ENCODE measurements at regions not wholly inside any gene's neighbourhood (a gene's known extent, or its start where the extent isn't known, plus 50 kb on each side); places are given as distances from the start of the nearest gene placed in this dataset.

DNA sequence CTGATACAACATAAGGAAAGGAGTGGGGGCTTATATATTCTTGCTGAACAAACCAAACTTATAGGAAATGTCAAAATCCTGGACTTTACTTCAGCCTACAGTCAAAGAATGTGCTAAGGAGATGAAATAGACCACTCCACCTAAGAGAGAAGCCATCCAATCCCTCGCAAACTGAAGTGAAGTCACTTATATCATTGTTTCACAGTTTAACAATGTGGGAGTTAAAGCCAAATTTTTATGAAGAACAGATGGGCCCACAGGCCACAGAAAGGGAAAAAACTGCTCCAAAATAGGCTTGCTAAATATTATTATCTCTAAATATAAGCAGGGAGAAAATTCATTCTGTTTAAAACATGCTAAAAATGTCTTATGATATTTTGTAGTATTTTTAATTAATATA lies 233.3 kb downstream of the GAS1 start:
- Histone ChIP-seq H3K9me3 (no peaks in the 10 kb centered on the region), H3K4me3 (no peak overlapping the region), H3K4me1 (ENCODE audit: low read depth) (no peaks in the 10 kb centered on the region), H3K36me3 (ENCODE audit: low read depth) (no peaks in the 10 kb centered on the region)
- intact Hi-C loops (cut with DNase I, micrococcal nuclease): no loop called here
- no peak for ATAC-seq
- DNase-seq: no peak
- TF ChIP-seq, protein P1, sequence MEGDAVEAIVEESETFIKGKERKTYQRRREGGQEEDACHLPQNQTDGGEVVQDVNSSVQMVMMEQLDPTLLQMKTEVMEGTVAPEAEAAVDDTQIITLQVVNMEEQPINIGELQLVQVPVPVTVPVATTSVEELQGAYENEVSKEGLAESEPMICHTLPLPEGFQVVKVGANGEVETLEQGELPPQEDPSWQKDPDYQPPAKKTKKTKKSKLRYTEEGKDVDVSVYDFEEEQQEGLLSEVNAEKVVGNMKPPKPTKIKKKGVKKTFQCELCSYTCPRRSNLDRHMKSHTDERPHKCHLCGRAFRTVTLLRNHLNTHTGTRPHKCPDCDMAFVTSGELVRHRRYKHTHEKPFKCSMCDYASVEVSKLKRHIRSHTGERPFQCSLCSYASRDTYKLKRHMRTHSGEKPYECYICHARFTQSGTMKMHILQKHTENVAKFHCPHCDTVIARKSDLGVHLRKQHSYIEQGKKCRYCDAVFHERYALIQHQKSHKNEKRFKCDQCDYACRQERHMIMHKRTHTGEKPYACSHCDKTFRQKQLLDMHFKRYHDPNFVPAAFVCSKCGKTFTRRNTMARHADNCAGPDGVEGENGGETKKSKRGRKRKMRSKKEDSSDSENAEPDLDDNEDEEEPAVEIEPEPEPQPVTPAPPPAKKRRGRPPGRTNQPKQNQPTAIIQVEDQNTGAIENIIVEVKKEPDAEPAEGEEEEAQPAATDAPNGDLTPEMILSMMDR (IDR thresholded peaks at IDR 0.05): no peak

DNA sequence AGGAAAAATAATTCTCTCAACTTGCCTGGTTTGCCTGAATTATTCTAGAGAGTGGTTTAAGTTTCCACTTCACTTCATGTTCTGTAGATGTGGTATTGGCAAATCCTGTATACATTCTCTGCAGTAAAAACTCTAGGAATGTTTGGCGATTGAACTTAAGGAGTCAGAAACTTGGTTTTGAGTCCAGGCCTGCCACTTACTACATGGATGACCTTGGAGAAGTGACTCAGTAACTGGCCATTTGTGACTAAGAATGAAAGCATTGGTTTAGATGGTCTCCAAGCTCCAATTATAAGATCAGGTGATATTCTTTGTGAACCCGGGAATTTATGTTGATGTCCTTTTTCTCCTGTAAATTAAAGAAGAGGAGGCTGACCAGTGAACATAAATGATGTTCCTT lies 233.8 kb downstream of the GAS1 start:
- no peak overlapping the region for H3K4me3 ChIP-seq
- H3K4me1 ChIP-seq (ENCODE audit: low read depth): no peaks in the 10 kb centered on the region
- ATAC-seq: no peak
- no peaks in the 10 kb centered on the region for H3K36me3 ChIP-seq (ENCODE audit: low read depth)
- no peaks in the 10 kb centered on the region for H3K9me3 ChIP-seq
- intact Hi-C loops (cut with DNase I, micrococcal nuclease): no loop called here
- DNase-seq: no peak
- TF ChIP-seq, protein P1 (IDR thresholded peaks at IDR 0.05): no peak

DNA sequence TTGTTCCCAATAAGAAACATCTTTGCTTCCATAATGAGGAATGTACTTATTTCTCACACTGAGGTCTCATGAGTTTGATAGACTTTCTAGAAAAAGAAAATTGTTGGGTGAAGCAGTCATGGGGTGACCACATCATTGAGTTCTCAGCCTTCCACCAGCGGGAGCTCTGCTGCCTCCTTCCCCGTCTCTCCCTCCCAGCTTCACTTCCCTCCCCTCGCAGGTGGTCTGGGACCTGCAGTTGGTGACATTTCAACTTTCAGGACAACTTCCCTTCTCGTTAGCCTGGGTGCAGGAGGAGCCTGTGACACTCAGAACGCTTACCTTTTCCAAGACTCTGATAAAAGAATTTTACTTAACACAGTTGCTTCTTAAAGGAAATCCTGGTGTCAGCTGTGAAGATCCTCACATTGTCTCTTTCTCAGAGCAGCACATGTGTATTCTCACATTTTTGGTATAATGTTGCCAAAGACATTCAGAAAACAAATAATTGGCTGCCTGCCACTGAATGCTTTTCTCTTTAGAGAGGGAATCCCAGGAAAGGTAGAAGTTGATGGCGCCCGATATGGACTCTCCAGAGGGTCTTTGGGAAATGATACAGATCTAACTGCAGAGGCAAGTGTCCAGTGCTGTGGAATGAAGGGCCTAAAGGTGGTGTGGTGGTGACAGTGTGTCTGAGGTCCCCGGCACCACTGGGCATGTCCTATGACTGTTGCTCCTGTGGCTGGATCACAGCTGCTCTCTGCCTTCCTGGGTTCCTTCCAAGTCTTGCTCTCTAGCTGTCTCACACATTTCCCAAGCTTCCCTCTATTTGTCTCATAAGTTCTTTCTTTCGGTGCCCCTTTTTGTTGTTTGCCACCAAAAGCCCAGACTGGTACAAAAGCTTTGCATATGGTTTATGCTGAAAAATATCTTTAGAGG lies 238.1 kb downstream of the GAS1 start:
- no peak overlapping the region for H3K4me3 ChIP-seq
- no peaks in the 10 kb centered on the region for H3K36me3 ChIP-seq (ENCODE audit: low read depth)
- intact Hi-C loops (cut with DNase I, micrococcal nuclease): no loop called here
- no peak for ATAC-seq
- no peak for DNase-seq
- no peaks in the 10 kb centered on the region for H3K9me3 ChIP-seq
- H3K4me1 ChIP-seq (ENCODE audit: low read depth): no peaks in the 10 kb centered on the region
- TF ChIP-seq, protein P1 (IDR thresholded peaks at IDR 0.05): no peak

DNA sequence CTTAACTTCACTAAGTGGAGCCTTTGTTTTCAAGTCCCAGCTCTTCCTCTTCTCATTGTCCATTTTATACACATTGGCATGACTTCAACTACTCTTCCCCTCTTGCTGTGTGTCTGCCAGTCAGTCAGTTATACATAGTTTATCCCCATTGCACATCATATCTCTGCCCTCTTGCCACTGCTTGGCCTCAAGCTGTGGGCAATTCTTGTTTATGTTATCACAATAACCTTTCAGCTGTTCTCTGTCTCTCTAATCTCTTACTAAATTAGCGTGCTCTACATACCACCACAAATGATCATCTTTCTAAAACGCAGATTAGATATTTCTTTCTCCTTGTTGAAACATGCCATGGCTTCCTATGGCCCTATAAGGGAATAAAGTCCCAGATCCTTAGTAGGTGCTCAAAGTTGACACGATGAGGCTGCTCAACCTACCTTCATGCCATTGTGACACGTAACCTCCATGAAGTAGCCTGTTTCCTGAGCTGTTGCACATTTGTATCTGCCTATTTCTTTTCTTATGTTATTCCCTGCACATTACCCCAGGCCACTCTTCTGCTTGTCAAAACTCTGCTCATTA lies 239.3 kb downstream of the GAS1 start:
- ATAC-seq (no peak), DNase-seq (no peak)
- no peaks in the 10 kb centered on the region for H3K4me1 ChIP-seq (ENCODE audit: low read depth)
- no peak overlapping the region for H3K4me3 ChIP-seq
- TF ChIP-seq, protein P1 (IDR thresholded peaks at IDR 0.05): no peak
- no peaks in the 10 kb centered on the region for H3K36me3 ChIP-seq (ENCODE audit: low read depth)
- no peaks in the 10 kb centered on the region for H3K9me3 ChIP-seq
- intact Hi-C loops (cut with DNase I, micrococcal nuclease): no loop called here

DNA sequence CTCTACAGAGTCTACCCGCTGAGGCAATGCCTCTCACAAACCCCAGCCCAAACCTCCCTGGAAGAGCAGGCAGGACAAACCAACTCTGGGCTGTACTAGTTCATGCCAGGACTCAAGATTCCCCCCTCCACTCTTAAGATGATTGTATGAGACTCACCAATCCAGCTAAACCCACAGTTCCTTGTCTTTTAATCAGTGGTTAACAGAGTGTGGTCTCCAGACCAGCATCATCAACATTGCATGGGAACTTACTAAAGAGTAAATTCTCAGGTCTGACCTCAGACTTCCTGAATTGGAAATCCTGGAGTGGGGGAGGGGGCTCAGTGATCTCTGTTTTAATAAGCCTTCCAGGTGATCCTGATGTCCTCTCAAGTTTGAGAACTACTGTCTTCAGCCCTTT lies 240.9 kb downstream of the GAS1 start:
- intact Hi-C loops (cut with DNase I, micrococcal nuclease): no loop called here
- Histone ChIP-seq H3K4me1 (ENCODE audit: low read depth) (no peaks in the 10 kb centered on the region), H3K9me3 (no peaks in the 10 kb centered on the region), H3K36me3 (ENCODE audit: low read depth) (no peaks in the 10 kb centered on the region), H3K4me3 (no peak overlapping the region)
- TF ChIP-seq, protein P1 (IDR thresholded peaks at IDR 0.05): no peak
- DNase-seq (no peak), ATAC-seq (no peak)
